Stimulated activated CD4-positive, alpha-beta T cell treated with anti-CD3 and anti-CD28 coated beads, TNF-alpha, amount 100 ng/mL, for 4 hours (primary cell): ENCODE measurements at regions not wholly inside any gene's neighbourhood (a gene's known extent, or its start where the extent isn't known, plus 50 kb on each side); places are given as distances from the start of the nearest gene placed in this dataset.

Experiments used
- DNase-seq, 3 experiments: peaks; one replicate each; pipeline ENCODE4 v3.0.0-alpha.2; 2020; ENCODE audit warnings: low read depth in 3 of 3

DNA sequence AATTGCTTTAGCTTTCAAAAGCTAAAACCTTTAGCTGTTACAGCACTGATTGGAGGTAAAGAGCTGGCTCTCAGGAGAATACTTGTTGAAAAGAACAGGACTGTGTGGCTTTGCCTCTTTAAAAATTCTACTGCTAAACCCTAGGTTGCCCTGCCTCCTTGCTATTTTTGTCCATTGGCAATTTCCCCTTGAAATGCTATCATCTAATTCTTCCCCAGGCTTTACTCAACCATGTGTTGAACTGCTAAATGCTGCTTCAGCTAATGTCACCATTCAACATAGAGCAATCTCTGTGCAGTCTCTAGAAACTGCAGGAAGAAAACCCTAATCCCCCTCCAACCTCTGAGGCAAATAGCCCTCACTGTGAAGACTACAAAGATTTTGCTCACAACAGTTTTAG, 203.7 kb upstream of the ARX start:
- no peak for DNase-seq

DNA sequence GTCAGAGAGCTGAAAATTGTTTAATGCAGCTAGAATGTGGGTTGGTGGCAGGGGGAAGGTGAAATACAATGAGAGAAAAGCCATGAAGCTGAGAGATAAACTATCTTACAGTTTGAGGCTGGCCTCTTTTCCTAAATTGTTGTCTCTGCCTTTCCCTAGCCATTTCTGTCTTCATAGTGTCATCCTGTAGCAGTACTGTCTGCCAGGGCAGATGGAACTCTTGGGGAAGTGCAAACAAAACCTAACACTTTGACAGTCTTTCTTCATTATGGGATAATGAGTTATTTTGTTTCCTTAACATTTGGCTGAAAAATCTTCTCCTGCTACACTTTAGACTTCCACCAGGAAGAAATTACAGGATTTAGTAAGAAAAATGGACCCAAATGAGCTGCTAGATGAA, 197.8 kb upstream of the ARX start:
- DNase-seq, result no peak

DNA sequence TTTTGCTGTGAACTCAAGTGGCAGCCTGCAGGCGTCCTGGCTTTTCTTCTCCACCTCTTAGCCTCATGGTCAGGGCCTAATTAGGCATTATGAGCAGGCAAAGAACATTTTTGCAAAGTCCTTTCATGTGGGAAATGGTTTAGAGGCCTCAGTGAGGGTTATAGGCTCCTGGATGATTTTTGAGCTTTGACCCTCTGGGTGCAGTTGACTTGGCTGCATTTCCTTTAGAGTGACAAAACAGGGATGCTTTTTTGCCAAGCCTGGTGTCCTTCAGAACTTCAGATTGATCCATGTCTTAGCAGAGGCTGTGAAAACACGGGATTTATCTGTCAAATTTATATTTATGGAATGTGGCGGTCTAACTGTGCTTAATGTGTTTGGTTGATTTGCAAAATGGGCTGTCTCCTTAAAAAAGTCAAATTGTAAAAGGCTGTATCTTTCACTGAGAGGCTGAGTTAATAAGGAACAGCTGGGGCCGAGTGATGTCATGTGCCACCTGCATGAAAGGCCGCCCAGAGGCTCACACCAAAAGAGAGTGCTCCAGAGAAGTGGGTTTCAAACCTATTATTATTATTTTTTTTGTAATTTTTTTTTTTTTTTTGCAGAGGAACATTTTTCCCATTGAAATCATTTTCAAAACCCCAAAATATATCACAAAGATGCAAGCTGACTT, 192.2 kb upstream of the ARX start:
- no peak for DNase-seq

DNA sequence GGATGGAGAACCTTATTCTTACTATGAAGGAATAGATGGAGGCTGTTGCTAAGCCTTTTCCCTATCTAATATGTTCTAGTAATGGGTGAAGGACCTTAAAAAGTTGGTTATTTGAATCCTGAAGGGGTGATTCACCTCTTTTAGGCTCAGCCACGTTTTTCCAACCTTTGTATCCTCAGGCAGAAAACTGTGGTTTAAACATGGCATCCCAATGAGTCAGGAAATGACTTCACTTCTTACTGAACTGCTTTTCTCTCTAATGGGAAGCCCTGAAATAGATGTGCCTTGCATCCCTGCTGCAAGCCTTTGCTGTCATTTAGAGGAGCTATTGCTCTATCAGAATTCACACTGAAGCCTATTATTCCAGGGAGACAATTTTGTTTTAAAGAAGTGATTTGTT, 191.0 kb upstream of the ARX start:
- DNase-seq, result no peak

DNA sequence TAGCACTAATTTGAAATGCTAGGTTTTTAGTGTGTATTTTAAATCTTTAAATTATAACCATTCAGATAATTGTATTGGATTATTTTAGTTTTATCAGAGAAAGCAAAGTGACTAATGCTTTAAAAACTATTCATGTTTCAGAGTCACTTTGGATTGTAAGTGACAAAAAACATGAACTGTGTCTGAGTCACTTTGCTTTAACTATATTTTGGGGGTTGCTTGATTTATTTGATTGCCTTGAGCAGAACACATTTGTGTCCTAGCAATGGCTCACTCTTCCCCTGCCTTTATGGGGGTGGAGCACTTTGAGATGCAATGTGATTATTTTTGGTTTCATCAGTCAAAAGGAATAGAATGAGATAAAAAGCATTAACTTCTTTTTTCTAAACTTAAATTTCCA, 188.4 kb upstream of the ARX start:
- no peak for DNase-seq

DNA sequence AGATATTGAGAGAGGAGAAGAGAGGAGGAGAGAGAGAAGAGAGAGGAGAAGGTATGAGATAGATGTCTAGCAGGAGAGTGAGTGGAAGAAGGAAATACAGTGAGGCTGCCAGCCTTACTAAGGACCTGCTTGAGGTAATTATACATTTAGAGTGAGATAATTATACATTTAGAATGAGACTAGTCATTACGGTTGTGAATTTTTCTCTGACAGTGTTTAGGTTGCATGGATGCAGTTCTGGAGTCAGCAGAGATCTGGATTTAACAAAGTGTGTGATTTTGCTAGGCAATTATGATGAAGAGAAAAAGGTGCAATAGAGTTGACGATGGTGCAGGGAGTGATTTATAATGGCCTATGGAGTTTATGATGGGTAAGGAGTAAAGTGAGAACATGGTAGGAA, 187.1 kb upstream of the ARX start:
- no peak for DNase-seq

DNA sequence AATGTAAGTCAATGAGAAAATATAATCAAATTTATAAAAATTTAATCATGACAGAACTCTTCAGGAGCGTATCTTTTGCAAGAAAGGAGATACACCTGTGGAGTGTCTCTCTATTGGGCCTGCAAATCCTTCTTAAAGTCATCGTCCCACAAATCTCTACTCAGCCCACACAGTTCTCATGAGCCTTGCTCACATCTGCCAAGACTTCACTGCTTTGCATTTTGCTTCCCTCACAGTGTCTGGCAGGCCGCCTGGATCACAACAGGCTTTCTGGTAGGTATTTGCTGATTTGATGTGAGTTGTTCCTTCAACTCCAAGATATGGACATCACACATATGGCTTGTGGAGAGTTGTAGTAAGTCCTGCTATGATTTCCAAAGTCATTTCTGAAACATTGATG, 183.1 kb upstream of the ARX start:
- no peak for DNase-seq

DNA sequence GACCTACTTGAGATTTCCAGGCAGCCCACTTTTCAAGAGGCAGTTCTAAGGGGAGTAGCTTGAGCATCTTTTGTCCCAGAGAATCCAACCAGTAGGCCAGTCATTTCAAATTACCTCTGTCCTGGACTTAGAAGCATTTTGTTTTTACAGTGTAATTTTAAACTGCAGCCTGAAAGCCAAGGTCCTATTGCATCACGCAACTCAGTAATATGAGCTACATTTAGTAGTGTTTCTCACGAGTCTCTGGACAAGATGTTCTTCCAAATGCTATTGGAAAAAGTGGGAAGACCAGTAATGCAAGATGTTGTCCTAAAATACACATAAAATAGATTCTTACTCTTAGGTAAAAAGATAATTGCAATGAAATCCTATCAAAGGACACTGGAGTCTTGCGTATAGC, 182.5 kb upstream of the ARX start:
- DNase-seq, result no peak

DNA sequence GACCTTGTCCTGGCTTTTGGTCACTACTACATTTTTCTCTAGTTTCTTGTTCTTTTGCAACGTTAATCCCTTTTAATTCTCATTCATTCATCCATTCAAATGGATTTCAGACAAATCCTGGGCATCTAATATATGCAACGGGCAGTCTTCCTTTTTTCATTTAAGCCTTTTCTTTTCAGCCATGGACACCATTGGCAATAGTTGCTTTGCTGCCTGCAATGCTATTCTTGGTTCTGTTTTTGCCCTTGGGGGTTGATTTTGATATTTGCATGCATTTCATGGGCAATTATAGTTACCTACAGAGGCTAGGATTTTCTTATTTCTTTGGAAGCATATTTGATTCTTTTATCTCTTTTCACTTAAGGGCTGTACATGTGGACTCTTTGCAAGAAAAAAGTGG, 180.5 kb upstream of the ARX start:
- no peak for DNase-seq

DNA sequence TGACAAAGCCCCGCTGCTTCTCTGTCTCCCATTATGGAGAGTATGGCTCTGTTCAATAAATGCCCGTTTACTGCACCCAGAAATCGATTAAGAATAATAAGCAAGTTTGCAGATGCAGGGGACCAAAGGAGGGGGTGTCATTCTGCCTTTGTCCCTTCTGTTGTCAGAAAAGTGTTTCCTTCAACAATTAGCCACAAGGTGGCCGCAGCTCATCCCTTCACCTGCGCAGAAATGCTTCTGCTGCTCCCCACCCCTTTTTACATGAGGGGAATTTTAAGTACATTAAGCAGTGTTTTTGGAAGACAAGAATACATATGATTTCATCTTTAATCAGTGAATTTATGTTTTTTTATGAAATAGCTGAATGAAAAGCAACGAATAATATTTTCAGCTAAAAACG, 175.6 kb upstream of the ARX start:
- DNase-seq, result no peak

DNA sequence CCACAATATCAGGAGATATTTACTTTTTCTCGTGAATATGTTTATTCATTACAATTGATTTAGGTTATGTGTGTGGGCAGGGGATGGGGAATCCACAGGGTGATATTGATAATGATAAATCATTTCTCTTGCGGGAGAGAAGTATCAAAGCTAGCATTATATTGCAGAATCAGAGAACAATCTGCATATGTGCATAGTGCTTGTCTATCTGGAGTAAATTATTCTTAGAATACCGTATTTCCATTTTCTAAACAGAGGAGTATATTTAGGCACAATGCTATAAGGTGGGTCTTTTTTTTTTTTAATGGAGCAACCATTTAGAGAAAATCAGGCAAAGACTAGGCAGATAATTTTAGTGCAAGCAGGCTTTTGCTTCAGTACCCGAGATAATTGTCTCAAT, 166.0 kb upstream of the ARX start:
- DNase-seq, result no peak

DNA sequence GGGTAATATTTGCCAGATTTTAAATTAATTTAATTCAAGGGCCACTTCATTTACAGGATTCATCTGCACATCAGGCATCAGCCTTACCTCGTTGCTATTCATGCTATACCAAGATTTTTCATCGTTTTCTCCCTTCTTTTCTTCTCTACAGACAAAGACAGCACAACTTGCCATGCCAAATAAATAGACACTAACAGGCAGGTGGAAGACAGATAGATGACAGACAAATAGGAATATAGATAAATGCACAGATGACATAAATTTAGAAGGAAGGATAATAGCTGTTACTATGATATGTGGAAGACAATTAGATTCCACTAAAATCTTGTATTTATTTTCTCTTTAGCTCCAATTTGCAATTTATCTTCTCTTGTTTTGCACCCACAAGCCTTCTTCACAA, 164.5 kb upstream of the ARX start:
- no peak for DNase-seq

DNA sequence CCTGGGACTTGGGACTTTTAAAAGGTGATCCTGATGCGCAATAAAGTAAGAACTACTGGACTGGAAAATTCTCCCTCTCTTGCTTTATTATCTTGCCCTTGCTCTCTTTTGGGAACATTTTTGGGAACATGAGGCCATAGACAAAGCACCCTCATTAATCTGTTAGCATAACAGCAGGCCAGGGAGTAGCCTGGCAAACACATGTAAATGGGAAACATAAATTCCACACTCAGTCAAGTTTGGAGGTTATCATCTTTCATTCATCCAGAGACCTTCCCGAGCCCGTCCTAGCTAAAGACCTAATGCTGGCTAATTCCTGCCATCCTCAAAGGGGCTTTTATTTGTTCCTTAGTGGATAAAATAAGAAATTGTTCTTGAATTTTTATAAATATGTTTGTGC, 162.8 kb upstream of the ARX start:
- DNase-seq, result no peak

DNA sequence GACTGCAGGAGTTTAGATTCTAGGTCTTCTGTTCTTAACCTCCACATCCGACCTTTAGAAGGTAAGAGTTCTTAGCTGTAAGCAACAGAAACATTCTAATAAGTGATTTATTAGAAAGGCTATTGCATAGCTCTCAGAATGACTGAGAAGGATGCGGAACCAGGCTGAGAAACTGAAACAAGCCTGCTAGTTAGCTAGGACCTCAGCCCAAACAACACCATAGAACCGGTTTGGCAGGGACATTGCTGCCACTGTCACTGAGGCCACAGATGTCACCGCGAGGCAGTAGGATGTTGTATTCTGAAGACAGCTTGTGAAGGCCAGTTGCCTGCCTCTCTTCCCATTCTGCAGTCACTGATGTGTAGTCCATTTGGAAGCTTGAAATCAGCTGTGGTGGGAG, 160.0 kb upstream of the ARX start:
- no peak for DNase-seq

DNA sequence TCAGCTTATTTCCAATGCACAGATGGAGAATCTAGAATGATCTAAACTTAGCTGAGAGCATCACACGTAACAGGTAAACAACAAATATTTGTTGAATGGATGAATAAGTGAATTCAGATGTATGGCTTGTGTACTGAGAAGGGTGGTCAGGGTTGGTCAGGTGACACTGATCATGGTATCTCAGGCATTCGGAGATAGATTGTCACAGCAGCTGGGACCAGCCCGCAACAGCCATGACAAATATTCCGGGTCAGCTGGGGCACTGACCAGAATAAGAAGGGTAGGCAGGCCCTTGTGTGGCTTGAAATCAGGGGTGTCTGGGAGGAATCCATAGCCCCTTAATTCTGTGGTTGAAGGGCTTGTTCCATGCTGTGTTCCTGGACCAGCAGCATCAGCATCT, 159.4 kb upstream of the ARX start:
- no peak for DNase-seq

DNA sequence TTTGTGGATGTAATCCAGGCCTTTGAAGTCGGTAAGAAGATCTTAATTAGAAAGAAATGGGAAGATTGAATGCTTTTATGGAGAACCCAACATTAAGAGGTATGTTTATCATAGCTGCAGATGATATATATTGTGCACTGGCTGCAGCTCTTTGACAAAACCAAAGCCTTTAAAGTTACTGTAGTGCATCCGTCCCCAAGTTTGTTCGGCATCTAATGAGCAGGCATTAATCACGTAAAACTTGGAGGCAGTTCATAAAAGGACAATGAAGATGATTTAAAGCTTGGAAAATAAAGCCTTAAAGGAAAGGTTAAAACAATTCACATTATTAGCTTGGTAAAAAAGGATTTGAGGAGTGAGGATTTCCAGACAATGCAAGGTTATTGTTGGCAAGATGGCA, 150.8 kb upstream of the ARX start:
- DNase-seq, result no peak

DNA sequence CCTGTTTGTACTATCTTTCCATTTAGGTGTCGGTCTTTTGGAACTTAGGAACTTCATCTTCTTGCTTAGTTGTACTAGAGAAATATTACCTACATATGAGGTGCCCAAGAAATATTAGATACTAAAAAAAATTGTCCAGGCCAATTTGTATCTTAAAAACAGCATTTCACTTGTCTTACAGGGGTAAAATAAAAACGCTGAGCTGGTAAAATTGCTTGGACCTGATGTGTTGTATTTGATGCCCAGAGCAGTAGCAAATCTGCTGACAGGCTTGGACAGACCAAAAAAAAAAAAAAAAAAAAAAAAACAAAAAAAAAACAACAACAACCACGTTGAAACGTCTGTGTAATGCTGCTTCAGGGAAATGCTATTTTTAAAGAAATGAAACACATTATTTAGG, 150.4 kb upstream of the ARX start:
- no peak for DNase-seq

DNA sequence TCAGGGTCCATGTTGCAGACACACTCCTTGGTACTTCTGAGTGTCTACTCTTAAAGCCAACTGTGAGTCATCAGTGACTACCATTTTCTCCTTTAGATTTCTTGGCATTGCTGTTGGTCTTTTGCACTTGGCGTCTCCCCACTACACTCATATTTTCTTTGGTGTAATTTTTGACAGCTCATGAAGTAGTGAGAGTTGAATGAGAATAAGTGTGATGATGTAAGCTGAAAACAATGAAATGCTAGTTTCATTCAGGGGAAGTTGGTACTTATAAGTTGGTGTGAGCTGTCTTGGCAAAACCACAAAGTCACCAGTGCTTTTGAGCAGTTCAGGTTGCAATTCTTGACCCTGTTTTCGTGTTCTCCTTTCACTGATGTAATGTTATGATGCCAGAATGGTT, 142.9 kb upstream of the ARX start:
- no peak for DNase-seq

DNA sequence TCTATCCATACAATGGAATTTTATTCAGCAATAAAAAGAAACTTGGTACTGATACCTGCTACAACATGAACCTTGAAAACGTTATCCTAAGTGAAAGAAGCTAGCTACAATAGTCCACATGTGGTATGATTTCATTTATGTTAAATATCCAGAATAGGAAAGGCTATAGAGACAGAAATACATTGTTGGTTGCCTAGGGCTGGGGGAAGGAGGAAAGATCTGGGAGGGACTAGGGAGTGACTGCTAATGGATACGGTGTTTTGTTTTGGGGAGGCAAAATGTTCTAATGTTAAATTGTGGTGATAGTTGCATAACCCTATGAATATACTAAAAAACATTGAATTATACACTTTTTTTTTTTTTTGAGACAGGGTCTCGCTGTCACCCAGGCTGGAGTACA, 141.1 kb upstream of the ARX start:
- DNase-seq, result no peak

DNA sequence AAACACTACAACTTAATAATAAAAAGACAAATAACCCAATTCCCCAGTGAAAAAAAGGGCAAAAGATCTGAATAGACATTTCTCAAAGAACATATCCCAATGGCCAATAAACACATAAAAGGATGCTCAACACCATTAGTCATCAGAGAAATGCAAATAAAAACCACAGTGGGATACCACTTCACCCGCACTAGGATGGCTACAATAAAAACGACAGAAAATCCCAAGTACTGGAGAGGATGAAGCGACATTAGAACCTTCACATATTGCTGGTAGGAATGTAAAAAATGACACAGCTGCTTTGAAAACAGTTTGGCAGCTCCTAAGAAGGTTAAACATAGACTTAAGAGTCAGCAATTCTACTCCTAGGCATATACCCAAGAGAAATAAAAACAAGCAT, 140.6 kb upstream of the ARX start:
- DNase-seq, result no peak

DNA sequence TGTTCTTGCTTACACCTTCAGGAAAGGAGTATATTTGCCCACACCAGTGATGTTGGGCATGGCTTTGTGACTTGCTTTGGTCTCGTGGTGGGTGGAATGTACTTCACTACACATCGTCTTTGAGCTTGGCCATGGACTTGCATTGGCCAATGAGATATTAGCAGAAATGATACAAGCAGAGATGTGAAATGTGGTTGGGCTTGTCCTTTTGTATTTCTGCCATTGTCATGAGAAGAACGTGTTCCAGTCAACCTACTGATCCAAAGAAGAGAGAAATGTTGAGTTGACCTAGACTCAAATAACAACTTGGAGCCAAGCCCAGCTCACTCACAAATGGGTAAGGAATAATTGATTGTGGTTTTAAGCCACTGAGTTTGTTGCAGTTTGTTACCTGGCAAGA, 138.4 kb upstream of the ARX start:
- no peak for DNase-seq

DNA sequence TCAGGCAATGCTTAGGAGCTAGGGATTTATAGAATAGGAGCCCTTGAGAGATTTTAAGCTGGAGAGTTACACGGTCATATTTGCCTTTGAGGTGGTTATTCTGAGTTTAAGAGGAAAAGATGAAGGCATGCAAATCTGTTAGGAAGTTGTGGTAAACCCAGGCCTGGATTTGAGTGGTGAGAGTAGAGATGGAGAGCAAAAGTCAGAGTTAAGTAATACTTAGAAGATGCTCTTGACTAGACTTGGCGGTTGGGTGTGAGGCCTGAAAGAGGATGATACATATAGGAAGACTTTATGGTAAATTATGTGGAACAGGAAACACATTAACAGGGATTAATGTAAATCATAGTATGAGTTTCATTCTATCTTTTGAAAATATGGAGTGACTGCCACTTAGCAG, 136.0 kb upstream of the ARX start:
- DNase-seq, result no peak

DNA sequence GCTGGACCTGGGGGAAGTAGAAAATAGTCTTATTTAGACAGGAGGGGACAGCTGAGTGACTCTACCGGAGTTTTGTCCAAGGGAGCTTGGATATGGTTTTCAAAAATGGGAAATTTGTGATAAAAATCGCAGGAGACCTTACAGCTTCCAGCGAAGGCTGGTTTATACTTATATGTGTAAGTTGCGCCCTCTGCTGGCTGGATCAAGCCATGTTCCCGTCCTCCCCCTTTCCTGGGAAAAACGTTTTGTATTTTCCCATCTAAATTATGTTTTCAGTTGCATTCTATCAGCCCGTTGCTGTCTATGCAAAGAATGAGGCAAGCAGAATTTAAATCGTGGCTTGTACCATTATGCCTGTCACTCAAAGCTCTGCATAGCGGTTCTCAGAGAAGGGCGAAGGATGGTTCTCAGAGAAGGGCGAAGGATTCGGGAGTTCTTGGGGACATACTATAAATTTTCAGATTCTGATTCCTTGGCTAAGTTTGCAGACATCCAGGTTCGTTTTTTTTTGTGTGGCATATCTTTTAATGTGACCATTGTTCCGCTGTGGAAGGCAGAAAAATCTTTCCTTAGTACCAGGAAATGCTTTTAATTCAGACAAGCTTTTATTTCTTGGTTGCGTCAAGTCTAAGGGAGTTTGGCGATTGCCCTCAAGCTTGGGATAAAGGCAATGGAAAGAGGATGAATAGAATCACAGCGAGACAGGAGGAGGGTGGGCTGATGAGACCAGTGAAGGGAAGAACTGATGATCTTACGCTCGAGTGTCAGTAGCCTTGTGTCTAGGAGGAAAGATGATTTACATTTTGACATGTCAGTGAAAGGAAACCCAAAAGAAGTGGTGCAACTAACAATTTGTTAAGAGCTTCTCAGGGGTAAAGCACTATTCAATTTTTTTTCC, 128.5 kb upstream of the ARX start:
- DNase-seq, result peak in 1 of 3 experiments; percentile 0

DNA sequence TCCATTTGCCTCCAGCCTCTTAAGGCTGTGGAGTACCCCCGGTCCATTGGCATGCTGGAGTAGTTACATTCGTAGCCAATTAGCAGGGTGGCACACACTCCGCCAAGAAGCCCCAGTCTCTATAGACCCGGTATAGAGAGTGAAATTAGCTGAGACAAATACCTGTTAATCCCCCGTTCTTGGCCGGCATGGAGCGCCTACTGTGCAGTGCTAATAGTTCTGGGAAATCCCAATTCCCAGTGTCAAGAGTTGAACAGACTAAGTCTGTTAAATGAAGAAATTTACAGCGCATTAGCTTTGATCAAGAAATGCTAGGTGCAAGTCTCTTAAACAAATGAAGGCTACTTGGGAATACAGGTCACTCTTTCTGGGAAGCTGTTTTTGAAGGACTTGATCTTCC, 127.8 kb upstream of the ARX start:
- DNase-seq, result no peak
